ENCODE measurements at regions not wholly inside any gene's neighbourhood (a gene's known extent, or its start where the extent isn't known, plus 50 kb on each side); places are given as distances from the start of the nearest gene placed in this dataset.

GRCh38 chrX:25667681-25668080 is 470.5 kb upstream of the MAGEB18 start:
- no peaks in the 10 kb centered on the region for H3K9me3 Mint-ChIP-seq
- no peaks in the 10 kb centered on the region for H3K27me3 Mint-ChIP-seq (ENCODE audit: insufficient read depth, low read depth)
- no peaks in the 10 kb centered on the region for H3K4me1 Mint-ChIP-seq
- TF ChIP-seq EZH2 (IDR thresholded peaks at IDR 0.05) (no peak), EZH2phosphoT487 (IDR thresholded peaks at IDR 0.05) (no peak), CTCF (IDR thresholded peaks at IDR 0.05) (no peak)
- H3K4me1 ChIP-seq: no peaks in the 10 kb centered on the region
- H4K20me1 ChIP-seq (ENCODE audit: low read depth): no peaks in the 10 kb centered on the region
- no peak overlapping the region for H3K4me3 ChIP-seq
- H3K27ac Mint-ChIP-seq: no peak overlapping the region
- no peak overlapping the region for H3K27ac ChIP-seq
- H3F3A ChIP-seq (ENCODE audit: low read depth): no peaks in the 10 kb centered on the region
- no peak overlapping the region for H3K4me3 Mint-ChIP-seq
- H3K9ac ChIP-seq: no peak overlapping the region
- no peak for DNase-seq (ENCODE audit: low spot score)
- no peak overlapping the region for H3K4me2 ChIP-seq
- no peaks in the 10 kb centered on the region for H3K36me3 Mint-ChIP-seq
- H2AFZ ChIP-seq (replicated peaks): no peak overlapping the region
- H3K79me2 ChIP-seq (ENCODE audit: low read depth): no peaks in the 10 kb centered on the region
- H3K36me3 ChIP-seq: no peaks in the 10 kb centered on the region
- H3K9me3 ChIP-seq (ENCODE audit: low read depth): peaks cover 5% of the 10 kb centered on the region
- H3K27me3 ChIP-seq: no peaks in the 10 kb centered on the region

DNA sequence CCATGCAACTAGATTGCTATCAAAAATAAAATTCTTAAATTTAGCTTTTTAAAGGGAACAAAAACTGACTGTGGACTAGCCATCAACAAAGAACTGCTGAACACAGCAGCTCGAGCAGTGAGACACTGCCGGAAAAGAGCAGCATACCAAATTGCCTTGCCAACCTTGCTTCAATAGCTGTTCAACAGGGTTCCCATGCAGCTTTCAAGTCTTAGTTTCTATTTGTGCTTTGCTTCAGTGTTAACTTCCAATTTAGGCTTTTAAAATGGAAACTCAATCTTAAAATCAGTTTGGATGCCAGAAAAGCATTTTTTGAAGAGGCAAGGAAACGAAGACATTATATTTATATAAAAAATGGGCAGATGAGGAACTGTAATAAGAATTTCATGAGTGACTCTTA is 463.4 kb upstream of the MAGEB18 start:
- no peak overlapping the region for H3K27ac ChIP-seq
- H3K9me3 Mint-ChIP-seq: no peaks in the 10 kb centered on the region
- H3K9ac ChIP-seq: no peak overlapping the region

DNA sequence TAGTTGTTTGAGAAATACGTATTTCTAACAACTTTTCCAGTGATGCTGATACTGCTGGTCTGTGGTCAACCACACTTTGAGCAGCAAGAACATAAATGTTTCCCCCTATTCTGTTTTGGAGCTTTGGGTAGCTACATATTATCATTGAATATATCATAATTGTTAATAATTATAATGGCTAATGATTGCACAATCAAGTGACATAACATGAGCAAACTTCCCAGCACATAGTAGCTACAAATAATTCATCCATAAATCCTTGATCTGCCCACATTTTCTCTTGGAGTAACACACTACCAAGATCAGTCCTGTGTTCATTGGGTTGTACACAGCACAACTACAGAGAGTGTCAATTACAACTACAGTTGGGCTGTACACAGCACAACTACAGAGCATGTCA is 436.3 kb upstream of the MAGEB18 start:
- Histone ChIP-seq H3K27me3 (no peaks in the 10 kb centered on the region), H3K79me2 (ENCODE audit: low read depth) (no peaks in the 10 kb centered on the region), H3K4me1 (no peaks in the 10 kb centered on the region), H3K36me3 (no peaks in the 10 kb centered on the region), H3K4me2 (no peak overlapping the region), H3K9me3 (ENCODE audit: low read depth) (no peaks in the 10 kb centered on the region), H3F3A (ENCODE audit: low read depth) (no peaks in the 10 kb centered on the region), H3K4me3 (no peak overlapping the region), H2AFZ (replicated peaks) (no peak overlapping the region), H4K20me1 (ENCODE audit: low read depth) (no peaks in the 10 kb centered on the region), H3K9ac (no peak overlapping the region), H3K27ac (no peak overlapping the region)
- H3K4me1 Mint-ChIP-seq: no peaks in the 10 kb centered on the region
- TF ChIP-seq EZH2phosphoT487 (IDR thresholded peaks at IDR 0.05) (no peak), CTCF (IDR thresholded peaks at IDR 0.05) (no peak), EZH2 (IDR thresholded peaks at IDR 0.05) (no peak)
- no peak overlapping the region for H3K4me3 Mint-ChIP-seq
- H3K36me3 Mint-ChIP-seq: no peaks in the 10 kb centered on the region
- no peak for DNase-seq (ENCODE audit: low spot score)
- no peak overlapping the region for H3K27ac Mint-ChIP-seq
- peaks cover 16% of the 10 kb centered on the region for H3K9me3 Mint-ChIP-seq
- no peaks in the 10 kb centered on the region for H3K27me3 Mint-ChIP-seq (ENCODE audit: insufficient read depth, low read depth)

More for the DNA sequence above, 463.4 kb upstream of the MAGEB18 start:
- Histone ChIP-seq H3K4me1 (no peaks in the 10 kb centered on the region), H2AFZ (replicated peaks) (no peak overlapping the region), H3K36me3 (no peaks in the 10 kb centered on the region), H3K27me3 (no peaks in the 10 kb centered on the region), H3K4me2 (no peak overlapping the region), H3K79me2 (ENCODE audit: low read depth) (no peaks in the 10 kb centered on the region), H3F3A (ENCODE audit: low read depth) (no peaks in the 10 kb centered on the region), H3K9me3 (ENCODE audit: low read depth) (peaks cover 4% of the 10 kb centered on the region), H3K4me3 (no peak overlapping the region), H4K20me1 (ENCODE audit: low read depth) (no peaks in the 10 kb centered on the region)
- H3K27ac Mint-ChIP-seq: no peak overlapping the region
- no peaks in the 10 kb centered on the region for H3K4me1 Mint-ChIP-seq
- H3K4me3 Mint-ChIP-seq: no peak overlapping the region
- no peaks in the 10 kb centered on the region for H3K36me3 Mint-ChIP-seq
- H3K27me3 Mint-ChIP-seq (ENCODE audit: insufficient read depth, low read depth): no peaks in the 10 kb centered on the region
- TF ChIP-seq EZH2phosphoT487 (IDR thresholded peaks at IDR 0.05): no peak
- TF ChIP-seq CTCF (IDR thresholded peaks at IDR 0.05): no peak
- no peak for TF ChIP-seq EZH2 (IDR thresholded peaks at IDR 0.05)
- no peak for DNase-seq (ENCODE audit: low spot score)
